ENCODE measurements at regions not wholly inside any gene's neighbourhood (a gene's known extent, or its start where the extent isn't known, plus 50 kb on each side); places are given as distances from the start of the nearest gene placed in this dataset.

- H3K27me3 Mint-ChIP-seq (ENCODE audit: unreplicated experiment): peaks cover 7% of the 10 kb centered on the region
Observed at GRCh38 chr10:78692071-78692470, 376.7 kb upstream of the ZMIZ1 start.

DNA sequence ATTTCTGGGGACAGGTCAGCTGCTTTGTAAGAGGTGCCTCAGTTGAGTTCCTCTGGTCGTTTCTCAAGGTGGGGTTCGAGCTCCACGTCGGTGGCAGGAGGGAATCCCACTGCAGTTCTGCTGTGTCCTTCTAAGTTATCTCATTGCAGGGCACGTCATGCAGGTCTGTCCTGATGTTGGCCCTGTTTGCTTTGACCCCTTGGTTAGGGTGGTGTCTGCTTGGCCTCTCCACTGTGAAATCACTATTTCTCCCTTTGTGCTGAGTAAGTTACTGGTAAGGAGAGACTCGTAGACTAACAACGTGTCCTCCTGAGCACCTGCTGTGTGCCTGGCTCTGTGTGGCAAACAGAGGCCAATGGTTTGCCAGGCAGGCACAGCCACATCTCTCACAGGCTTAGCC is 372.9 kb upstream of the ZMIZ1 start:
- Mint-ChIP-seq H3K36me3 (ENCODE audit: unreplicated experiment) (no peaks in the 10 kb centered on the region), H3K27ac (ENCODE audit: unreplicated experiment) (no peak overlapping the region), H3K9me3 (ENCODE audit: unreplicated experiment) (no peaks in the 10 kb centered on the region), H3K4me3 (ENCODE audit: unreplicated experiment) (no peak overlapping the region), H3K4me1 (ENCODE audit: low read depth, unreplicated experiment) (peaks cover 12% of the 10 kb centered on the region), H3K27me3 (ENCODE audit: unreplicated experiment) (peaks cover 5% of the 10 kb centered on the region)
- no peak for TF ChIP-seq CTCF (IDR thresholded peaks at IDR 0.05; ENCODE audit: partially characterized antibody, unreplicated experiment)
- no peak for DNase-seq

More at GRCh38 chr10:78692071-78692470, 376.7 kb upstream of the ZMIZ1 start:
- Mint-ChIP-seq H3K4me1 (ENCODE audit: low read depth, unreplicated experiment) (peaks cover 16% of the 10 kb centered on the region), H3K27ac (ENCODE audit: unreplicated experiment) (no peak overlapping the region), H3K36me3 (ENCODE audit: unreplicated experiment) (no peaks in the 10 kb centered on the region), H3K4me3 (ENCODE audit: unreplicated experiment) (no peak overlapping the region), H3K9me3 (ENCODE audit: unreplicated experiment) (peaks cover 2% of the 10 kb centered on the region)
- no peak for DNase-seq
- TF ChIP-seq CTCF (IDR thresholded peaks at IDR 0.05; ENCODE audit: partially characterized antibody, unreplicated experiment): no peak

DNA sequence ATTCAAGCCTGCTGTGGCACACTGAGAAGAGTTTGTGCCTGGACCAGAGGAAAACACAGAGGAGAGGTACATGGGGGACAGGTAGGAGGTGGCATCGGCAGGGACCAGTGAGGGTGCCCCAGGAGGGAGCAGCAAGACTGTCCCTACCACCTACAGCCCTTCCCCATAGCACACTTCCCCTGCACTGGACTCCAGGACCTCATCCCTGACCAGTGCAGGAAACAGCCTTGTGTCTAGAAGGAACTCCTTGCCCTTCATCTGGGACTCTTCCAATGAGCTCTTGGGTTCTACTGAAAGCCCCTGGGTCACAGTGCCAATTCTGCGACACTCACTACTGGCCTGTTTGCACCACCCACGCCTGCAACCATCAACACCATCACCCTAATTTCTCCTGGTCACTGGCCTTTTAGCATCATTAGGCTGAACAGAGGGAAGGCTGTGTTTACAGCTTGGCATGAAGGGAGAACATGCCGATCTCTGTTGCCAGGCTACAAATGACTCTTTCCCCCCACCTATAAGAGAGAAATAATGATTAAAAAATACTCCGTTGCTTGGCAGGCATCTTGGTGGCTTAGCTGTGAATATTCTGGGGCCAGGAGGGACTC is 371.9 kb upstream of the ZMIZ1 start:
- H3K4me3 Mint-ChIP-seq (ENCODE audit: unreplicated experiment): no peak overlapping the region
- no peak overlapping the region for H3K27ac Mint-ChIP-seq (ENCODE audit: unreplicated experiment)
- no peak for DNase-seq

DNA sequence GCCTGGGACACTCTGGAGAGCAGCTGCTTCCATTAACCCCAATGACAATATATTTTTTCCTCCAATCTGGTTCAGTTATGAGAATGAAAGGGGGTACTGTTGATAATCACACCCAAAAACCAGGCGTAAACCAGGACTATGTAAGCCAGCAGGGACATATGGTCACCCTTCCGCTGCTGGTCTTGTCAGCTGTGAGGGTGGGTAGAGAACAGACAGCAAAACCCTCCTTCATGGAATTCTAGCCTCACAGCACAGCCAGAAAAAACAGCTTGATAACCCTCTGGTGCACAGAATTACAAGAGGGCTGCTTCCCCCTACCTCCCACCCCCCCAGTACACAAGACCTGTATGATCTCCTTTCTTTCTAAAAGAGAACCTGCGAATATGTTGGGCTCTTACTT is 368.8 kb upstream of the ZMIZ1 start:
- no peak for DNase-seq
- Mint-ChIP-seq H3K9me3 (ENCODE audit: unreplicated experiment) (peaks cover 4% of the 10 kb centered on the region), H3K36me3 (ENCODE audit: unreplicated experiment) (no peaks in the 10 kb centered on the region), H3K4me1 (ENCODE audit: low read depth, unreplicated experiment) (peaks cover 22% of the 10 kb centered on the region), H3K27ac (ENCODE audit: unreplicated experiment) (no peak overlapping the region), H3K4me3 (ENCODE audit: unreplicated experiment) (no peak overlapping the region), H3K27me3 (ENCODE audit: unreplicated experiment) (peaks cover 5% of the 10 kb centered on the region)
- TF ChIP-seq CTCF (IDR thresholded peaks at IDR 0.05; ENCODE audit: partially characterized antibody, unreplicated experiment): no peak

More for the DNA sequence above, 371.9 kb upstream of the ZMIZ1 start:
- peaks cover 5% of the 10 kb centered on the region for H3K27me3 Mint-ChIP-seq (ENCODE audit: unreplicated experiment)
- peaks cover 13% of the 10 kb centered on the region for H3K4me1 Mint-ChIP-seq (ENCODE audit: low read depth, unreplicated experiment)
- H3K36me3 Mint-ChIP-seq (ENCODE audit: unreplicated experiment): no peaks in the 10 kb centered on the region
- TF ChIP-seq CTCF (IDR thresholded peaks at IDR 0.05; ENCODE audit: partially characterized antibody, unreplicated experiment): no peak
- no peaks in the 10 kb centered on the region for H3K9me3 Mint-ChIP-seq (ENCODE audit: unreplicated experiment)

DNA sequence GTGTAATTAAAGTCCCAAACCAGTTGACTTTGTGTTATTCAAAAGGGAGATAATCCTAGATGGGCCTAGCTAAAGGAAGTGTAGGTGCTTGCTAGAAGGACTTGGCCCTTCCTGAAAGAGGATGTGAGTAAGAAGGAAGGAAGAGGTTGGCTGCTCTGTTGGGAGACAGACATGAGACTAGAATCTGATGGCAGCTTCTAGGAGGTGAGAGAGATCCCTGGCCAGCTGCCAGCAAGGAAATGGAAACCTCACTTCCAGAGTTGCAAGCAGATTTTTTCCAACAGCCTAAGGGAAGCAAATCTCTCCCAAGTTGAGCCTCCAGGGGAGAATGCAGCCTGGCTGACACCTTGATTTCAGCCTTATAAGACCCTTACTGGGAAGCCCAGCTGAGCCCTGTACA is 368.4 kb upstream of the ZMIZ1 start:
- Mint-ChIP-seq H3K36me3 (ENCODE audit: unreplicated experiment) (no peaks in the 10 kb centered on the region), H3K4me1 (ENCODE audit: low read depth, unreplicated experiment) (peaks cover 22% of the 10 kb centered on the region), H3K27ac (ENCODE audit: unreplicated experiment) (no peak overlapping the region), H3K9me3 (ENCODE audit: unreplicated experiment) (peaks cover 4% of the 10 kb centered on the region), H3K27me3 (ENCODE audit: unreplicated experiment) (peaks cover 5% of the 10 kb centered on the region), H3K4me3 (ENCODE audit: unreplicated experiment) (no peak overlapping the region)
- DNase-seq: no peak
- no peak for TF ChIP-seq CTCF (IDR thresholded peaks at IDR 0.05; ENCODE audit: partially characterized antibody, unreplicated experiment)
